ENCODE measurements at regions not wholly inside any gene's neighbourhood (a gene's known extent, or its start where the extent isn't known, plus 50 kb on each side); places are given as distances from the start of the nearest gene placed in this dataset.

- no peak for TF ChIP-seq CTCF (IDR thresholded peaks at IDR 0.05)
- TF ChIP-seq POLR2A (IDR thresholded peaks at IDR 0.05; ENCODE audit: low read depth): no peak
- no peak for TF ChIP-seq EP300 (IDR thresholded peaks at IDR 0.05)
- no peak for TF ChIP-seq POLR2AphosphoS5 (IDR thresholded peaks at IDR 0.05)
Measured at GRCh38 chr22:34976474-34976873, 89.5 kb upstream of the ISX start.
